ENCODE measurements at regions not wholly inside any gene's neighbourhood (a gene's known extent, or its start where the extent isn't known, plus 50 kb on each side); places are given as distances from the start of the nearest gene placed in this dataset.
A peak's percentile ranks its signal among the peaks of the same experiment; 100 is the strongest.

GRCh38 chr22:49546811-49547585 is 280.7 kb downstream of the BRD1 start:
- DNase-seq (peak in 1 of 5 donors; percentile 22), ATAC-seq (no peak)
- intact Hi-C loops (cut with DNase I), result no loop called here
- H3K9me3 ChIP-seq, result peaks cover 0 to 18% (median 8%) of the 10 kb centered on the region in 12 donors
- peaks cover 0 to 7% (median 0%) of the 10 kb centered on the region in 9 donors for H3K27me3 ChIP-seq
- TF ChIP-seq POLR2A (IDR thresholded peaks at IDR 0.05) (no peak), CTCF (IDR thresholded peaks at IDR 0.05) (no peak)
- H3K4me1 ChIP-seq, result no peaks in the 10 kb centered on the region
- H3K27ac ChIP-seq, result no peak overlapping the region
- H3K36me3 ChIP-seq, result no peaks in the 10 kb centered on the region
- H3K4me3 ChIP-seq, result no peak overlapping the region
- 90 to 94% (median 93%) methylated on average over 16 of the region's 16 CpGs for WGBS, 4 donors

GRCh38 chr22:49545606-49546005 is 282.1 kb downstream of the BRD1 start:
- WGBS, 4 donors, result 69 to 81% (median 79%) methylated on average over 7 to 8 of the region's 8 CpGs
- no peak overlapping the region for H3K27ac ChIP-seq
- no peak overlapping the region for H3K4me3 ChIP-seq
- no peaks in the 10 kb centered on the region for H3K36me3 ChIP-seq
- DNase-seq, result peak in 1 of 5 donors; percentile 17
- no peak for ATAC-seq
- intact Hi-C loops (cut with DNase I), result no loop called here
- H3K27me3 ChIP-seq, result peaks cover 0 to 7% (median 0%) of the 10 kb centered on the region in 9 donors
- TF ChIP-seq POLR2A (IDR thresholded peaks at IDR 0.05) (no peak), CTCF (IDR thresholded peaks at IDR 0.05) (no peak)
- H3K9me3 ChIP-seq, result peaks cover 0 to 8% (median under 1%) of the 10 kb centered on the region in 12 donors
- no peaks in the 10 kb centered on the region for H3K4me1 ChIP-seq

GRCh38 chr22:49544286-49544685 is 283.4 kb downstream of the BRD1 start:
- DNase-seq, result peak in 1 of 5 donors; percentile 19

More at GRCh38 chr22:49544286-49544685, 283.4 kb downstream of the BRD1 start:
- no peak for TF ChIP-seq POLR2A (IDR thresholded peaks at IDR 0.05)
- no peak for TF ChIP-seq CTCF (IDR thresholded peaks at IDR 0.05)
- H3K36me3 ChIP-seq, result no peaks in the 10 kb centered on the region
- no peak overlapping the region for H3K4me3 ChIP-seq
- ATAC-seq, result no peak
- no peak overlapping the region for H3K27ac ChIP-seq
- intact Hi-C loops (cut with DNase I), result no loop called here
- peaks cover 0 to 6% (median 0%) of the 10 kb centered on the region in 12 donors for H3K9me3 ChIP-seq
- no peaks in the 10 kb centered on the region for H3K4me1 ChIP-seq
- 78 to 84% (median 81%) methylated on average over 10 of the region's 10 CpGs for WGBS, 4 donors
- H3K27me3 ChIP-seq, result peaks cover 0 to 7% (median 0%) of the 10 kb centered on the region in 9 donors

Measured in heart left ventricle (tissue), 16 donors.